MM.1S (cell line): ENCODE measurements at regions not wholly inside any gene's neighbourhood (a gene's known extent, or its start where the extent isn't known, plus 50 kb on each side); places are given as distances from the start of the nearest gene placed in this dataset.

Experiments used
- DNase-seq: peaks from one replicate; pipeline ENCODE4 v3.0.0-alpha.2; 2015
- H2AFZ ChIP-seq: fragments of 300-600 bp; sonication (generic); 2 replicates; pipeline ENCODE4 v1.6.0; 2016; ENCODE audit warnings: antibody characterized with exemption, low read length
- H3F3A ChIP-seq: fragments of 300-600 bp; sonication (generic); 2 replicates; pipeline ENCODE4 v1.6.1; 2016; ENCODE audit warnings: mild to moderate bottlenecking, antibody characterized with exemption, low read length, moderate library complexity, mixed read lengths; ENCODE audit not compliant: insufficient read depth
- H3K27ac ChIP-seq: fragments of 300-600 bp; sonication (generic); 2 replicates; pipeline ENCODE4 v1.5.1; 2016; ENCODE audit warnings: mild to moderate bottlenecking, low read length
- H3K27me3 ChIP-seq: fragments of 300-600 bp; sonication (generic); replicated peaks from 2 replicates; pipeline ENCODE4 v1.6.0; 2016; ENCODE audit warnings: low read length; ENCODE audit not compliant: insufficient read depth
- H3K36me3 ChIP-seq: fragments of 300-600 bp; sonication (generic); replicated peaks from 2 replicates; pipeline ENCODE4 v1.6.1; 2016; ENCODE audit warnings: mild to moderate bottlenecking, low read length, mixed read lengths; ENCODE audit not compliant: insufficient read depth
- H3K4me1 ChIP-seq: fragments of 300-600 bp; sonication (generic); 2 replicates; pipeline ENCODE4 v1.6.1; 2016; ENCODE audit warnings: low read length, mixed read lengths
- H3K4me2 ChIP-seq: fragments of 300-600 bp; sonication (generic); 2 replicates; pipeline ENCODE4 v1.6.0; 2016; ENCODE audit warnings: low read depth, low read length
- H3K4me3 ChIP-seq: fragments of 300-600 bp; sonication (generic); 2 replicates; pipeline ENCODE4 v1.5.1; 2016; ENCODE audit warnings: low read length, mixed read lengths
- H3K79me2 ChIP-seq: fragments of 300-600 bp; sonication (generic); 2 replicates; pipeline ENCODE4 v1.6.1; 2016; ENCODE audit warnings: mixed run types, low read length, mixed read lengths
- H3K9ac ChIP-seq: fragments of 300-600 bp; sonication (generic); 2 replicates; pipeline ENCODE4 v1.6.1; 2016; ENCODE audit warnings: low read length, mixed read lengths
- H3K9me2 ChIP-seq: fragments of 300-600 bp; sonication (generic); replicated peaks from 2 replicates; pipeline ENCODE4 v1.6.1; 2016; ENCODE audit warnings: mild to moderate bottlenecking, low read length, mixed read lengths; ENCODE audit not compliant: insufficient read depth
- H3K9me3 ChIP-seq: fragments of 300-600 bp; sonication (generic); replicated peaks from 2 replicates; pipeline ENCODE4 v1.6.1; 2016; ENCODE audit warnings: mild to moderate bottlenecking, low read length, mixed read lengths; ENCODE audit not compliant: insufficient read depth
- H4K20me1 ChIP-seq: fragments of 300-600 bp; sonication (generic); 2 replicates; pipeline ENCODE4 v1.6.1; 2016; ENCODE audit warnings: mild to moderate bottlenecking, low read length, moderate library complexity, mixed read lengths; ENCODE audit not compliant: insufficient read depth
- EZH2 ChIP-seq: fragments of 300-600 bp; sonication (generic); optimal IDR thresholded peaks from 2 replicates; pipeline ENCODE3; 2017; ENCODE audit warnings: low read depth, mild to moderate bottlenecking, antibody characterized with exemption, low read length, mixed read lengths
- EZH2phosphoT487 ChIP-seq: fragments of 300-600 bp; sonication (generic); IDR thresholded peaks from 2 replicates; pipeline ENCODE4 v1.6.1; 2018; ENCODE audit warnings: antibody characterized with exemption, low read length
- TF ChIP-seq, protein P1 (sequence below): fragments of 300-600 bp; sonication (generic); IDR thresholded peaks from 2 replicates; pipeline ENCODE4 v1.5.1; 2016; ENCODE audit warnings: antibody characterized with exemption, low read length, mixed read lengths

DNA sequence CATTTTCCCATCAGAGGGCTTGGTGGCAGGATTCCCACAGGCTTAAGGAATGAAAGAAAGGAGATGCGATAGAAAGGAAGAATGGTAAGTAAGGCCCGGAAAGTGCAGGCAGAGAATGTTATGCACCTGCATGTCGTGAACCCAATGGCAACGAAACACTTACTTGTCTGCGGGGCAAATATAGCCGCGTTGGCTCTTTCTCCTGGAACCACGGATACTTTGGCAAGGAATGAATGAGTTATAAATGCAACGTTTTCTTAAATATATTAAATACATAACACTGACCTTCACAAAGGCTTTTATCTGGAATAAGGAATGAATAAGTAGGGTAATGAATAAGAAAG, 192.1 kb downstream of the KATNAL1 start:
- no peaks in the 10 kb centered on the region for H3K27me3 ChIP-seq
- H3K27ac ChIP-seq = no peak overlapping the region
- no peak for TF ChIP-seq EZH2phosphoT487
- TF ChIP-seq EZH2 = no peak
- TF ChIP-seq, protein P1, sequence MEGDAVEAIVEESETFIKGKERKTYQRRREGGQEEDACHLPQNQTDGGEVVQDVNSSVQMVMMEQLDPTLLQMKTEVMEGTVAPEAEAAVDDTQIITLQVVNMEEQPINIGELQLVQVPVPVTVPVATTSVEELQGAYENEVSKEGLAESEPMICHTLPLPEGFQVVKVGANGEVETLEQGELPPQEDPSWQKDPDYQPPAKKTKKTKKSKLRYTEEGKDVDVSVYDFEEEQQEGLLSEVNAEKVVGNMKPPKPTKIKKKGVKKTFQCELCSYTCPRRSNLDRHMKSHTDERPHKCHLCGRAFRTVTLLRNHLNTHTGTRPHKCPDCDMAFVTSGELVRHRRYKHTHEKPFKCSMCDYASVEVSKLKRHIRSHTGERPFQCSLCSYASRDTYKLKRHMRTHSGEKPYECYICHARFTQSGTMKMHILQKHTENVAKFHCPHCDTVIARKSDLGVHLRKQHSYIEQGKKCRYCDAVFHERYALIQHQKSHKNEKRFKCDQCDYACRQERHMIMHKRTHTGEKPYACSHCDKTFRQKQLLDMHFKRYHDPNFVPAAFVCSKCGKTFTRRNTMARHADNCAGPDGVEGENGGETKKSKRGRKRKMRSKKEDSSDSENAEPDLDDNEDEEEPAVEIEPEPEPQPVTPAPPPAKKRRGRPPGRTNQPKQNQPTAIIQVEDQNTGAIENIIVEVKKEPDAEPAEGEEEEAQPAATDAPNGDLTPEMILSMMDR = no peak
- H3K36me3 ChIP-seq = no peaks in the 10 kb centered on the region
- no peaks in the 10 kb centered on the region for H4K20me1 ChIP-seq
- no peaks in the 10 kb centered on the region for H3K79me2 ChIP-seq
- no peak overlapping the region for H2AFZ ChIP-seq
- no peak for DNase-seq
- H3K9me3 ChIP-seq = no peaks in the 10 kb centered on the region
- H3F3A ChIP-seq = no peaks in the 10 kb centered on the region
- H3K4me3 ChIP-seq = peak overlapping the region; percentile 49; the same call in 1 of the 2 replicates
- no peaks in the 10 kb centered on the region for H3K9me2 ChIP-seq
- no peaks in the 10 kb centered on the region for H3K4me1 ChIP-seq
- H3K9ac ChIP-seq = no peak overlapping the region
- peak overlapping the region; percentile 30; the same call in 1 of the 2 replicates for H3K4me2 ChIP-seq

DNA sequence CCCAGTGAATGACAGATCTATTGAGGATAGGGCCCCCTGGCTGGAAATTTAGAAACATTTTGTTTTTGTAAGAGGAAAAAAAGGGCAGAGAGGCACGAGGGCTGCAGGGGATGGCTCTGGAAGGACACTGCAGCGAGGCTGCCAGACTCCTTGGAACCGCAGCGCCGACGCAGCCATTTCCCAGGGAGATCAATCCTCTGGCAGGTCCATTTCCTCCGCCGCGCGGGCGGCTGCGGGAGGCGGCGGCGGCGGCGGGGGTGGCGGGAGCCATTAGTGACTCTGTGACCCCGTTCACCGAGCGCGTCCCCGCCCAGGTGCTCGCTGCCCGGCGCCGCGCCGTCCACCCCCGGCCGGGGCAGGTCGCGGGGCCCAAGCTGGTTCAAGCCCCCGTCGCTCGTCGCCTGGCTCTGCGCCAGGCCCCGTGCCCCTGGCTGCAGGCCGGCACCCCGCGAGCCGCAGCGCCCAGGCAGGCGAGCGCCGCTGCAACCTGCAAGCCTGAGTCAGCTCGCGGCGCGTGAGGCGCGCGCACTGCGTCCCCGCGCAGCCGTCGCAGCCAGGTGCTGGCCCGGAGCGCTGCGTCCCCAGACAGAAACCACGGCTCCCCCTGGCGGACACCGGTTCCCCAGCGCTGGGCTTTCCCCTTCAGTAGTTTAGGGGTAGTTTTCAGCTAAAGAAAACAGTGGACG, 192.6 kb downstream of the KATNAL1 start:
- H3K4me2 ChIP-seq = peak overlapping the region; percentile 49; the same call in 1 of the 2 replicates
- no peaks in the 10 kb centered on the region for H3K4me1 ChIP-seq
- no peaks in the 10 kb centered on the region for H3K36me3 ChIP-seq
- H3K27me3 ChIP-seq = no peaks in the 10 kb centered on the region
- H3K4me3 ChIP-seq = peak overlapping the region; percentile 49; the same call in 1 of the 2 replicates
- peak overlapping the region; percentile 25; the same call in 1 of the 2 replicates for H3K9ac ChIP-seq
- H3K79me2 ChIP-seq = no peaks in the 10 kb centered on the region
- no peaks in the 10 kb centered on the region for H4K20me1 ChIP-seq
- no peaks in the 10 kb centered on the region for H3K9me2 ChIP-seq
- peak overlapping the region; percentile 63 for H2AFZ ChIP-seq
- H3K9me3 ChIP-seq = no peaks in the 10 kb centered on the region
- peak; percentile 79 for DNase-seq
- H3K27ac ChIP-seq = no peak overlapping the region
- no peak for TF ChIP-seq EZH2phosphoT487
- TF ChIP-seq, protein P1 = peak; percentile 65
- no peak for TF ChIP-seq EZH2
- H3F3A ChIP-seq = no peaks in the 10 kb centered on the region

DNA sequence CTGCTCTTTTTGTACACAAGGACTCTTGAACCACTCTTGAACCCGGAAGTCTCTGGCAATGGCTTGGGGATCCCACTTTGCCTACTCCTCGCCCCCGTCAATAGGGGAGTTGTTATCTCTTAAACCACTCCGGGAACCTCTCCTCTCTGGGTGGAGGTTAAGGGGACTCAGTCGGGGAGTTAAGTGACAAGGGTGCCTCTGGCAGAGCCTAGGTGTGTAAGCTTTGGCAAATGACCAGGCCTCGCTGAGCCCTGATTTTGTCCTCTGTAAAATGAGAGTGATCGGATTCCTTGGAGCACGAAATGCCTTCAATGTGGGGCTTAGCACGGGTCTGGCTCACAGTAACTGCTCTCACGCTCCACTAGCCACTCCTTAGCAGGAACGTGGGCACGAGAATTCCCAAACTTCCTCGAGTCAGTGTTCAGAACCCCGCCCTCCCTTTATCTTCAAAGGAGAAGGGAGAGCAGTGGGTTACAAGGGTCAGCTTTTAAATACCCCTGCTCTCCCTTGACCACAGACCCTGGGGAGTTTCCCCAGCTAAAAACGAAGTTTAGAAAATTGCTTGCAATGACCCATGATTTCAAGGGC, 193.3 kb downstream of the KATNAL1 start:
- H4K20me1 ChIP-seq = no peaks in the 10 kb centered on the region
- peak overlapping the region; percentile 49; the same call in 1 of the 2 replicates for H3K4me2 ChIP-seq
- H3K9ac ChIP-seq = peak overlapping the region; percentile 25; the same call in 1 of the 2 replicates
- no peaks in the 10 kb centered on the region for H3K27me3 ChIP-seq
- TF ChIP-seq EZH2 (no peak), EZH2phosphoT487 (no peak)
- TF ChIP-seq, protein P1 = no peak
- no peaks in the 10 kb centered on the region for H3F3A ChIP-seq
- H3K9me3 ChIP-seq = no peaks in the 10 kb centered on the region
- no peak for DNase-seq
- H3K27ac ChIP-seq = no peak overlapping the region
- H3K9me2 ChIP-seq = no peaks in the 10 kb centered on the region
- peak overlapping the region; percentile 45; the same call in 1 of the 2 replicates for H3K4me3 ChIP-seq
- no peaks in the 10 kb centered on the region for H3K36me3 ChIP-seq
- no peaks in the 10 kb centered on the region for H3K79me2 ChIP-seq
- H3K4me1 ChIP-seq = no peaks in the 10 kb centered on the region
- H2AFZ ChIP-seq = peak overlapping the region; percentile 63
